ENCODE measurements at regions not wholly inside any gene's neighbourhood (a gene's known extent, or its start where the extent isn't known, plus 50 kb on each side); places are given as distances from the start of the nearest gene placed in this dataset.

DNA sequence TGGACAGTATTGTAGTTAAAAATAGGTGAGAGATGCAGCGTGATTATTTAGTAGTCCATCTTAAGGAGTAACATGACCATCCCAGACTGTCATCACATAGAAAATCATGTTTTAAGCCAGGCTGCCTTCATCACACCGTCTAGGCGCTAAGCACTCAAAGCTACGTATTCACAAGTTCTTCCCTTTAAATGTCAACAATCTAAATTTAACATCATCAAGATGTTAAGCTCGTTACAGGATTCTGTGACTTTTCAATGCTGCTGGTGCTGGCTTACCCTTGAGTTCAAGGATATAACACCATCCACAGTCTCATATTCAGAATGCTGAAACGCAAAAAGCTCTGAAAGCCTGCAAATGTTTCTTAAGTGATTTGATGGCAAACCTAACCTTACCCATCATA lies 109.5 kb upstream of the CDCA7L start:
- Histone ChIP-seq H3K27me3 (no peaks in the 10 kb centered on the region), H3K4me3 (no peak overlapping the region), H3K36me3 (no peaks in the 10 kb centered on the region), H3K4me1 (no peaks in the 10 kb centered on the region), H3K9me3 (no peaks in the 10 kb centered on the region), H3K27ac (no peak overlapping the region)
- intact Hi-C loops (cut with DNase I; ENCODE audit: low total_unique reads), result no loop called here
- TF ChIP-seq POLR2AphosphoS5 (IDR thresholded peaks at IDR 0.05) (no peak), POLR2A (IDR thresholded peaks at IDR 0.05) (no peak)
- TF ChIP-seq, protein P1, sequence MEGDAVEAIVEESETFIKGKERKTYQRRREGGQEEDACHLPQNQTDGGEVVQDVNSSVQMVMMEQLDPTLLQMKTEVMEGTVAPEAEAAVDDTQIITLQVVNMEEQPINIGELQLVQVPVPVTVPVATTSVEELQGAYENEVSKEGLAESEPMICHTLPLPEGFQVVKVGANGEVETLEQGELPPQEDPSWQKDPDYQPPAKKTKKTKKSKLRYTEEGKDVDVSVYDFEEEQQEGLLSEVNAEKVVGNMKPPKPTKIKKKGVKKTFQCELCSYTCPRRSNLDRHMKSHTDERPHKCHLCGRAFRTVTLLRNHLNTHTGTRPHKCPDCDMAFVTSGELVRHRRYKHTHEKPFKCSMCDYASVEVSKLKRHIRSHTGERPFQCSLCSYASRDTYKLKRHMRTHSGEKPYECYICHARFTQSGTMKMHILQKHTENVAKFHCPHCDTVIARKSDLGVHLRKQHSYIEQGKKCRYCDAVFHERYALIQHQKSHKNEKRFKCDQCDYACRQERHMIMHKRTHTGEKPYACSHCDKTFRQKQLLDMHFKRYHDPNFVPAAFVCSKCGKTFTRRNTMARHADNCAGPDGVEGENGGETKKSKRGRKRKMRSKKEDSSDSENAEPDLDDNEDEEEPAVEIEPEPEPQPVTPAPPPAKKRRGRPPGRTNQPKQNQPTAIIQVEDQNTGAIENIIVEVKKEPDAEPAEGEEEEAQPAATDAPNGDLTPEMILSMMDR (IDR thresholded peaks at IDR 0.05), result no peak
- DNase-seq (ENCODE audit: low spot score in 2 of 2), result no peak

DNA sequence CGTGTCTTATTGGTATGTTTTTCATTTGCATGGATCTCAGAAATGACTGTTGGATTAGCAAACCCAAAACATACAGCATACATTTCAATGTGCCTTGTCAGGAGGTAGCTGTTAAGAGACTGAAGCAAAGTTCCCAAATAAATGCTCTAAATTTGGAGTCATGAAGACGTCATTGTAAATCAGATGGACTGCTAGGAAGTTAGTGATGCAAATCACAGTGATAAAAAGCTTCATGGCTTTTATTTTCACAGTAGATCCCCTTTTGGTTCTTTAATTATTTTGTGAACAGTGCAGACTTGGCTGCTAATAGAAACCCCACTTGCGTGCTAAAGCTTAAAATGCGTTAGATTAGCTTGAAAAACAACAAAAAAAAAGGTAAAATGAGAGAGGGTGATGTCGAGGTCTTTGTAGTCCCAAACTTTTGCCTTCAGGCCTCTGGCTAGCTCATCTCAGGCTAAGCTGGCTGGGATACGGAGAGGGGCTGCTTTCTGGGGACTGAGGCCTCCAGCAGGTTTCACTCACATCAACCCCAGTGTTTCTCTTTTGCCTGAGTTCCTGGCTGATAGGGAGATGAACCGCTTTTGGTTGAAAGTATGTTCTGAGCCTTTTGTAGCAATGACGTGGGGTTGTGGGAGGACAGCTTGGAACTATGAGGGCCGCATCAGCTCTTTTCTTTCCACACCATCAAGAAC lies 107.1 kb upstream of the CDCA7L start:
- TF ChIP-seq POLR2AphosphoS5 (IDR thresholded peaks at IDR 0.05), result no peak
- TF ChIP-seq POLR2A (IDR thresholded peaks at IDR 0.05), result no peak
- TF ChIP-seq, protein P1 (IDR thresholded peaks at IDR 0.05), result no peak
- Histone ChIP-seq H3K36me3 (no peaks in the 10 kb centered on the region), H3K9me3 (no peaks in the 10 kb centered on the region), H3K4me1 (no peaks in the 10 kb centered on the region), H3K4me3 (no peak overlapping the region), H3K27me3 (no peaks in the 10 kb centered on the region), H3K27ac (no peak overlapping the region)
- DNase-seq (ENCODE audit: low spot score in 2 of 2), result no peak
- intact Hi-C loops (cut with DNase I; ENCODE audit: low total_unique reads), result no loop called here

DNA sequence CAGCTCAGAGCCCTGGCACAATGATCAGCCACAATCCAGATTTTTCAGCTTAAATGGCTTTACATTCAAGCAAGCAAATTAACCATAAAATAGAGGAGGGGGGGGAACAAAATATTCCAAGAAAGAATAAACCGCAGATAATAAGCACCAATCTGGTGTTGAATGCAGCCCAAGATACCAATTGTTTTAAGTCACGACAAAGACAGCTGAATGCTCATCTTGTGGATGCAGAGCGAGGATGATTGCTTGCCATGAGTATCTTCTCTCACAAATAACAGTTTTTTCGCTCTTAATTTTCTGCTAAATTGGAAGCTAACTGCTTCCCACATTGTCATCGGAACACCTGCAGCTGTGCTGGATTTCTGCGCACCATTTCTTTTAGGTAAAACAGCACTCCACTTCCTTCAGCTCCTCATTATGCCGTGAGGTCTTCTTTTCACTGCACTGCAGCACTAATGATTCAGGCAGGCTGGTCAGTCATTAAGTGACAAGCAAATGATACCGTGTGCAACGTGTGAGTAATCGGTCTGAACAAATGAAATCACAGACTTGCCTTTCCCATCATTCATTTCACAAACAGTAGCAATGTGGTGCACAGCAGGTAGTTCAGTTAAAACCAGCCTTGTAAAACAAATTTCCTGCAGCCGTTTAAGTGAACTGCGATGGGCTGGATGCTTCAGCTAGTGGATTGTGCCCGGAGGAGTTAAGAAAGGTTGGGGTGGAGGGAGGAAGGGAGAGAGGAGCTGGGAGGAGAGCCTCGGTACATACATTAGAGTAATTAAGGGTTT lies 106.4 kb upstream of the CDCA7L start:
- intact Hi-C loops (cut with DNase I; ENCODE audit: low total_unique reads), result no loop called here
- H3K27ac ChIP-seq, result no peak overlapping the region
- H3K4me1 ChIP-seq, result no peaks in the 10 kb centered on the region
- DNase-seq (ENCODE audit: low spot score in 2 of 2), result no peak
- no peaks in the 10 kb centered on the region for H3K36me3 ChIP-seq
- H3K4me3 ChIP-seq, result no peak overlapping the region
- H3K27me3 ChIP-seq, result no peaks in the 10 kb centered on the region
- TF ChIP-seq POLR2A (IDR thresholded peaks at IDR 0.05) (no peak), POLR2AphosphoS5 (IDR thresholded peaks at IDR 0.05) (no peak)
- TF ChIP-seq, protein P1 (IDR thresholded peaks at IDR 0.05), result no peak
- H3K9me3 ChIP-seq, result no peaks in the 10 kb centered on the region

DNA sequence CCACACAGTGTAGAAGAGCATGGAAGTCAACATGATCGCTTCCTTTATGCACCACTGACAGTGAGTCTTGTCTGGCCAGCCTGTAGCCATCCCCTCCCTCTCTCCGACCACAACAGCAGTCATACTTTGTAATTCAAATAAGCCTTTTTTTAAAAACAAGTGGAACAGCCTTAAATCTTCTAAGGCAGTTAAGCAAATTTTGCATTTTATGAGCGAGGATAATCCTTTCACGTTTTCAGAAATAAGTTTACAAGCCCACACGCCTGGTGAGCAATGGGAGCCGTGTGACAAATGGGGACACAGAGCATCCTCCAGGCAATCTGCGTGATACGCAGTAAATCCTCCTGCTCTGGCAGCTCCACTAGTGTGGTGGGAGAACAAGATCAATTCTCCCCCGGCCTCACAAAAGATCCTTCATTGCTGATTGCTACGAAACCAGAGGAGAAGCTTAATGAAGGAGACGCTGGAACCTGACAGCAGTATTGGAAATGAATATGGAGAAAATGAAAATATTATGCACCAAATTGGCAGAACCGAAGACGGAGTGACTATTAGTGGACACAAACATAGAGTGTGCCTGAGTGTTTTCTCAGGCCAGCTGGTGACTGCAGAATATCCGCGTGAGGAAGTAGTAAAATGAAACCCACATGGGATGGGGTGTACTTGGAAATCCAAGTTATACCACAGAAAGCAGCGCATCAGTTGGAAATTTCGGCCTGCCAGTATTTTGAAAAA lies 104.2 kb upstream of the CDCA7L start:
- Histone ChIP-seq H3K4me3 (no peak overlapping the region), H3K9me3 (no peaks in the 10 kb centered on the region), H3K4me1 (no peaks in the 10 kb centered on the region), H3K36me3 (no peaks in the 10 kb centered on the region), H3K27ac (no peak overlapping the region), H3K27me3 (no peaks in the 10 kb centered on the region)
- intact Hi-C loops (cut with DNase I; ENCODE audit: low total_unique reads), result no loop called here
- TF ChIP-seq POLR2AphosphoS5 (IDR thresholded peaks at IDR 0.05) (no peak), POLR2A (IDR thresholded peaks at IDR 0.05) (no peak)
- TF ChIP-seq, protein P1 (IDR thresholded peaks at IDR 0.05), result no peak
- no peak for DNase-seq (ENCODE audit: low spot score in 2 of 2)

DNA sequence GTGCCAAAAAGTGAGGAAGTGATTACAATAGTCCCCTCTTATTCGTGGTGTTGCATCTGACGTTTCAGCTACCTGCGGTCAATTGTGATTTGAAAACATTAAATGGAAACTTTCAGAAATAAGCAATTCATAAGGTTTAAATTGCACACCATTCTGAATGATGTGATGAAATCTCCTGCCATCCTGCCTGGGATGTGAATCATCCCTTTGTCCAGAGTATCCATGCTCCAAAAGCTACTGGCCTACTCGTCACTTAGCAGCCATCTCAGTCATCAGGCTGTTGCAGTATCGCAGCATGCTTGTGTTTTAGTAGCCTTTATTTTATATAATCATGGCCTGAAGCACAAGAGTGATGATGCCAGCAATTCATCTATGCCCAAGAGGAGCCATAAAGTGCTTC lies 97.7 kb upstream of the CDCA7L start:
- Histone ChIP-seq H3K36me3 (no peaks in the 10 kb centered on the region), H3K9me3 (no peaks in the 10 kb centered on the region), H3K4me3 (no peak overlapping the region), H3K4me1 (no peaks in the 10 kb centered on the region), H3K27me3 (no peaks in the 10 kb centered on the region), H3K27ac (no peak overlapping the region)
- TF ChIP-seq POLR2A (IDR thresholded peaks at IDR 0.05), result no peak
- TF ChIP-seq, protein P1 (IDR thresholded peaks at IDR 0.05), result no peak
- no peak for TF ChIP-seq POLR2AphosphoS5 (IDR thresholded peaks at IDR 0.05)
- no peak for DNase-seq (ENCODE audit: low spot score in 2 of 2)
- intact Hi-C loops (cut with DNase I; ENCODE audit: low total_unique reads), result no loop called here

Data from breast epithelium (tissue), 4 donors.